Loucy (cell line): ENCODE measurements at regions not wholly inside any gene's neighbourhood (a gene's known extent, or its start where the extent isn't known, plus 50 kb on each side); places are given as distances from the start of the nearest gene placed in this dataset.

Experiments used
- EZH2phosphoT487 ChIP-seq: fragments of 200-600 bp; IDR thresholded peaks from 2 replicates; pipeline ENCODE4 v1.6.1; 2018; ENCODE audit warnings: antibody characterized with exemption, mild to moderate bottlenecking, moderate library complexity, borderline replicate concordance
- TF ChIP-seq, protein P1 (sequence below): fragments of 200-600 bp; sonication (generic); conservative IDR thresholded peaks from 2 replicates; pipeline ENCODE4 v1.5.1; 2014; ENCODE audit warnings: mild to moderate bottlenecking, antibody characterized with exemption, low read length

- TF ChIP-seq, protein P1, sequence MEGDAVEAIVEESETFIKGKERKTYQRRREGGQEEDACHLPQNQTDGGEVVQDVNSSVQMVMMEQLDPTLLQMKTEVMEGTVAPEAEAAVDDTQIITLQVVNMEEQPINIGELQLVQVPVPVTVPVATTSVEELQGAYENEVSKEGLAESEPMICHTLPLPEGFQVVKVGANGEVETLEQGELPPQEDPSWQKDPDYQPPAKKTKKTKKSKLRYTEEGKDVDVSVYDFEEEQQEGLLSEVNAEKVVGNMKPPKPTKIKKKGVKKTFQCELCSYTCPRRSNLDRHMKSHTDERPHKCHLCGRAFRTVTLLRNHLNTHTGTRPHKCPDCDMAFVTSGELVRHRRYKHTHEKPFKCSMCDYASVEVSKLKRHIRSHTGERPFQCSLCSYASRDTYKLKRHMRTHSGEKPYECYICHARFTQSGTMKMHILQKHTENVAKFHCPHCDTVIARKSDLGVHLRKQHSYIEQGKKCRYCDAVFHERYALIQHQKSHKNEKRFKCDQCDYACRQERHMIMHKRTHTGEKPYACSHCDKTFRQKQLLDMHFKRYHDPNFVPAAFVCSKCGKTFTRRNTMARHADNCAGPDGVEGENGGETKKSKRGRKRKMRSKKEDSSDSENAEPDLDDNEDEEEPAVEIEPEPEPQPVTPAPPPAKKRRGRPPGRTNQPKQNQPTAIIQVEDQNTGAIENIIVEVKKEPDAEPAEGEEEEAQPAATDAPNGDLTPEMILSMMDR = no peak
- no peak for TF ChIP-seq EZH2phosphoT487
Observed at GRCh38 chr6:113110211-113110610, 746.9 kb upstream of the MARCKS start.
